SK-N-SH (cell line): ENCODE measurements at regions not wholly inside any gene's neighbourhood (a gene's known extent, or its start where the extent isn't known, plus 50 kb on each side); places are given as distances from the start of the nearest gene placed in this dataset.

ENCODE experiments used
- NRF1 ChIP-seq: IDR thresholded peaks from 2 replicates; pipeline ENCODE4 v1.6.1; 2012; ENCODE audit warnings: low read depth, mild to moderate bottlenecking, low read length
- RAD21 ChIP-seq: IDR thresholded peaks from 2 replicates; pipeline ENCODE4 v1.6.1; 2012; ENCODE audit warnings: mild to moderate bottlenecking, low read length
- RCOR1 ChIP-seq: fragments of 150-350 bp; IDR thresholded peaks from 2 replicates; pipeline ENCODE4 v1.6.1; 2017; ENCODE audit warnings: antibody characterized with exemption, low read length
- TF ChIP-seq, protein P1 (sequence below): fragments of 200-600 bp; sonication (generic); IDR thresholded peaks from 2 replicates; pipeline ENCODE4 v1.6.1; 2017; ENCODE audit warnings: antibody characterized with exemption, mild to moderate bottlenecking, moderate library complexity
- TF ChIP-seq, protein P2 (sequence below): IDR thresholded peaks from 2 replicates; pipeline ENCODE4 v1.6.1; 2012; ENCODE audit warnings: mild to moderate bottlenecking, low read depth, low read length, moderate library complexity

DNA sequence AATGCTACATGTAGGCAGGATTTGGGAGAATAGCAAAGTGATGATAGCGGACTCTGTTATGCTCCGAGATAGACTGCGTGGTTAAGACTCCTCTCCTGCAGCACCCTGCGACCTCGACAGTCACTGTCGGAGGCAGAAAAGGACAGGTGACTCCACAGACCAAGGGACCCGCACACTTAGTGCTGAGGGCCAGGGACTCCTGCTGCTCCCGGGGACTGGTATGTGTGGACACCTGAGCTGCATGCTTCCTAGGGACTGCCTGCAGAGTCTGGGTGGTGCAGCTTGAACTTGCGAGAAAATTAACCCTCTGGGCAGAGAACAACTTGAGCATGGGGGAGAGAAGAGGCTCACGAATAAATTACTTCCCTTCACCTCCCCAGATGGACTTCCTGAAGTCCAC lies 407.1 kb upstream of the PFKP start:
- TF ChIP-seq RAD21 = no peak
- no peak for TF ChIP-seq RCOR1
- TF ChIP-seq, protein P1, sequence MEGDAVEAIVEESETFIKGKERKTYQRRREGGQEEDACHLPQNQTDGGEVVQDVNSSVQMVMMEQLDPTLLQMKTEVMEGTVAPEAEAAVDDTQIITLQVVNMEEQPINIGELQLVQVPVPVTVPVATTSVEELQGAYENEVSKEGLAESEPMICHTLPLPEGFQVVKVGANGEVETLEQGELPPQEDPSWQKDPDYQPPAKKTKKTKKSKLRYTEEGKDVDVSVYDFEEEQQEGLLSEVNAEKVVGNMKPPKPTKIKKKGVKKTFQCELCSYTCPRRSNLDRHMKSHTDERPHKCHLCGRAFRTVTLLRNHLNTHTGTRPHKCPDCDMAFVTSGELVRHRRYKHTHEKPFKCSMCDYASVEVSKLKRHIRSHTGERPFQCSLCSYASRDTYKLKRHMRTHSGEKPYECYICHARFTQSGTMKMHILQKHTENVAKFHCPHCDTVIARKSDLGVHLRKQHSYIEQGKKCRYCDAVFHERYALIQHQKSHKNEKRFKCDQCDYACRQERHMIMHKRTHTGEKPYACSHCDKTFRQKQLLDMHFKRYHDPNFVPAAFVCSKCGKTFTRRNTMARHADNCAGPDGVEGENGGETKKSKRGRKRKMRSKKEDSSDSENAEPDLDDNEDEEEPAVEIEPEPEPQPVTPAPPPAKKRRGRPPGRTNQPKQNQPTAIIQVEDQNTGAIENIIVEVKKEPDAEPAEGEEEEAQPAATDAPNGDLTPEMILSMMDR = no peak
- TF ChIP-seq NRF1 = no peak
- TF ChIP-seq, protein P2, sequence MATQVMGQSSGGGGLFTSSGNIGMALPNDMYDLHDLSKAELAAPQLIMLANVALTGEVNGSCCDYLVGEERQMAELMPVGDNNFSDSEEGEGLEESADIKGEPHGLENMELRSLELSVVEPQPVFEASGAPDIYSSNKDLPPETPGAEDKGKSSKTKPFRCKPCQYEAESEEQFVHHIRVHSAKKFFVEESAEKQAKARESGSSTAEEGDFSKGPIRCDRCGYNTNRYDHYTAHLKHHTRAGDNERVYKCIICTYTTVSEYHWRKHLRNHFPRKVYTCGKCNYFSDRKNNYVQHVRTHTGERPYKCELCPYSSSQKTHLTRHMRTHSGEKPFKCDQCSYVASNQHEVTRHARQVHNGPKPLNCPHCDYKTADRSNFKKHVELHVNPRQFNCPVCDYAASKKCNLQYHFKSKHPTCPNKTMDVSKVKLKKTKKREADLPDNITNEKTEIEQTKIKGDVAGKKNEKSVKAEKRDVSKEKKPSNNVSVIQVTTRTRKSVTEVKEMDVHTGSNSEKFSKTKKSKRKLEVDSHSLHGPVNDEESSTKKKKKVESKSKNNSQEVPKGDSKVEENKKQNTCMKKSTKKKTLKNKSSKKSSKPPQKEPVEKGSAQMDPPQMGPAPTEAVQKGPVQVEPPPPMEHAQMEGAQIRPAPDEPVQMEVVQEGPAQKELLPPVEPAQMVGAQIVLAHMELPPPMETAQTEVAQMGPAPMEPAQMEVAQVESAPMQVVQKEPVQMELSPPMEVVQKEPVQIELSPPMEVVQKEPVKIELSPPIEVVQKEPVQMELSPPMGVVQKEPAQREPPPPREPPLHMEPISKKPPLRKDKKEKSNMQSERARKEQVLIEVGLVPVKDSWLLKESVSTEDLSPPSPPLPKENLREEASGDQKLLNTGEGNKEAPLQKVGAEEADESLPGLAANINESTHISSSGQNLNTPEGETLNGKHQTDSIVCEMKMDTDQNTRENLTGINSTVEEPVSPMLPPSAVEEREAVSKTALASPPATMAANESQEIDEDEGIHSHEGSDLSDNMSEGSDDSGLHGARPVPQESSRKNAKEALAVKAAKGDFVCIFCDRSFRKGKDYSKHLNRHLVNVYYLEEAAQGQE = no peak
